Gastroesophageal sphincter (tissue), 4 donors: ENCODE measurements at regions not wholly inside any gene's neighbourhood (a gene's known extent, or its start where the extent isn't known, plus 50 kb on each side); places are given as distances from the start of the nearest gene placed in this dataset.

Source experiments
- ATAC-seq: fragments of 150-250 bp; one replicate; pipeline ENCODE4 v1.9.1; 2016; ENCODE audit warnings: mild to moderate bottlenecking, moderate library complexity
- H3K27ac ChIP-seq, 4 donors: fragments of 200-600 bp; sonication (generic) in 3 of 4; 1 replicate in 3 of 4; 2 replicates in 1 of 4; pipeline ENCODE4 v1.5.1; 2016 to 2019
- H3K27me3 ChIP-seq: fragments of 200-600 bp; sonication (generic); one replicate; pipeline ENCODE4 v1.5.1; 2019
- H3K36me3 ChIP-seq, 2 donors: fragments of 200-600 bp; sonication (generic); one replicate each; pipeline ENCODE4 v1.5.1; 2019; ENCODE audit warnings: control low read depth in 1 of 2
- H3K4me1 ChIP-seq, 3 donors: fragments of 200-600 bp; sonication (generic); 1 replicate in 2 of 3; 2 replicates in 1 of 3; pipeline ENCODE4 v1.5.1; 2016 to 2019; ENCODE audit warnings: control low read depth in 2 of 3
- H3K4me3 ChIP-seq, 2 donors: fragments of 200-600 bp; sonication (generic); one replicate each; pipeline ENCODE4 v1.5.1; 2019; ENCODE audit warnings: mild to moderate bottlenecking in 1 of 2, moderate library complexity in 1 of 2
- H3K9me3 ChIP-seq, 3 donors: fragments of 200-600 bp; sonication (generic); one replicate each; pipeline ENCODE4 v1.5.1; 2017 to 2019; ENCODE audit warnings: control low read depth in 2 of 3
- EP300 ChIP-seq: sonication (generic); formaldehyde crosslinking; IDR thresholded peaks from one replicate; pipeline ENCODE4 v1.6.1; 2017; ENCODE audit warnings: antibody characterized with exemption, mild to moderate bottlenecking
- POLR2A ChIP-seq, 2 donors: fragments of 450-650 bp; IDR thresholded peaks; one replicate each; pipeline ENCODE4 v1.6.1; 2017; ENCODE audit warnings: antibody characterized with exemption in 2 of 2, mild to moderate bottlenecking in 2 of 2, moderate library complexity in 1 of 2
- POLR2AphosphoS5 ChIP-seq: sonication (generic); formaldehyde crosslinking; IDR thresholded peaks from one replicate; pipeline ENCODE4 v1.6.1; 2017; ENCODE audit warnings: antibody characterized with exemption
- WGBS, 2 donors: methylation state at CpG; one replicate each; pipeline ENCODE4 v1.1.5; 2018; ENCODE audit warnings: low coverage in 1 of 2; 5-methylcytosine and 5-hydroxymethylcytosine counted together
- TF ChIP-seq, protein P1 (sequence below), 4 experiments: fragments of 200-600 bp in 2 of 4; fragments of 450-650 bp in 2 of 4; sonication (generic) in 1 of 4; IDR thresholded peaks; one replicate each; pipeline ENCODE4 v1.5.1; 2017 to 2019; ENCODE audit warnings: antibody characterized with exemption in 4 of 4, mild to moderate bottlenecking in 2 of 4, moderate library complexity in 2 of 4

GRCh38 chr2:11920993-11921583, 174.7 kb downstream of the LPIN1 start:
- Histone ChIP-seq H3K4me3 (no peak overlapping the region), H3K27ac (no peak overlapping the region), H3K4me1 (no peaks in the 10 kb centered on the region), H3K9me3 (no peaks in the 10 kb centered on the region), H3K27me3 (no peaks in the 10 kb centered on the region), H3K36me3 (no peaks in the 10 kb centered on the region)
- ATAC-seq: no peak
- TF ChIP-seq, protein P1, sequence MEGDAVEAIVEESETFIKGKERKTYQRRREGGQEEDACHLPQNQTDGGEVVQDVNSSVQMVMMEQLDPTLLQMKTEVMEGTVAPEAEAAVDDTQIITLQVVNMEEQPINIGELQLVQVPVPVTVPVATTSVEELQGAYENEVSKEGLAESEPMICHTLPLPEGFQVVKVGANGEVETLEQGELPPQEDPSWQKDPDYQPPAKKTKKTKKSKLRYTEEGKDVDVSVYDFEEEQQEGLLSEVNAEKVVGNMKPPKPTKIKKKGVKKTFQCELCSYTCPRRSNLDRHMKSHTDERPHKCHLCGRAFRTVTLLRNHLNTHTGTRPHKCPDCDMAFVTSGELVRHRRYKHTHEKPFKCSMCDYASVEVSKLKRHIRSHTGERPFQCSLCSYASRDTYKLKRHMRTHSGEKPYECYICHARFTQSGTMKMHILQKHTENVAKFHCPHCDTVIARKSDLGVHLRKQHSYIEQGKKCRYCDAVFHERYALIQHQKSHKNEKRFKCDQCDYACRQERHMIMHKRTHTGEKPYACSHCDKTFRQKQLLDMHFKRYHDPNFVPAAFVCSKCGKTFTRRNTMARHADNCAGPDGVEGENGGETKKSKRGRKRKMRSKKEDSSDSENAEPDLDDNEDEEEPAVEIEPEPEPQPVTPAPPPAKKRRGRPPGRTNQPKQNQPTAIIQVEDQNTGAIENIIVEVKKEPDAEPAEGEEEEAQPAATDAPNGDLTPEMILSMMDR (IDR thresholded peaks at IDR 0.05): no peak
- WGBS, 2 donors: 79 to 100% methylated on average over 2 to 6 of the region's 6 CpGs

DNA sequence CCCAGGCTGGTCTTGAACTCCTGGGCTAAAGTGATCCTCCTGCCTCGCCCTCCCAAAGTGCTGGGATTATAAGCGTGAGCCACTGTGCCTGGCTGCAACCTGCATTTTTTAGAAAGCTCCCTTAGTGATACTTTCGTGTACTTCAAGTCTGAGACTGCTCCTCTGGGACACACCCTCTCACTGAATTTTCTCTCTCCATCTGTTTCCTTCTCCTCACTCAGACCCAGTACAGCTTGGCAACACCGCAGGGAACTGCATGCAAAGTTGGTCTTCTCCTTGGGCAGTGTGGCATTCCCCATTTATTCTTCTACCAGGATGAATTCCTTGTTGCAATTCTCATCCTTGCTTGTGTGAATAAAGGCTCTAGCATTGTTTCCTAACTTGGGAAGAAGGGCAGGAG, 175.9 kb downstream of the LPIN1 start:
- H3K27me3 ChIP-seq: no peaks in the 10 kb centered on the region
- TF ChIP-seq, protein P1 (IDR thresholded peaks at IDR 0.05): no peak
- TF ChIP-seq POLR2A (IDR thresholded peaks at IDR 0.05) (no peak), EP300 (no peak), POLR2AphosphoS5 (no peak)
- H3K27ac ChIP-seq: no peak overlapping the region
- no peaks in the 10 kb centered on the region for H3K36me3 ChIP-seq
- ATAC-seq: no peak
- 88 to 100% methylated on average over 1 to 2 of the region's 4 CpGs for WGBS, 2 donors
- H3K9me3 ChIP-seq: no peaks in the 10 kb centered on the region
- H3K4me3 ChIP-seq: no peak overlapping the region
- no peaks in the 10 kb centered on the region for H3K4me1 ChIP-seq

- TF ChIP-seq, protein P1 (IDR thresholded peaks at IDR 0.05): no peak
- TF ChIP-seq EP300 (no peak), POLR2A (IDR thresholded peaks at IDR 0.05) (no peak), POLR2AphosphoS5 (no peak)
- no peak overlapping the region for H3K4me3 ChIP-seq
- no peak overlapping the region for H3K27ac ChIP-seq
- no peaks in the 10 kb centered on the region for H3K36me3 ChIP-seq
- H3K4me1 ChIP-seq: no peaks in the 10 kb centered on the region
- WGBS, 2 donors: 75 to 94% methylated on average over 5 of the region's 5 CpGs
- H3K9me3 ChIP-seq: no peaks in the 10 kb centered on the region
- H3K27me3 ChIP-seq: no peaks in the 10 kb centered on the region
- no peak for ATAC-seq
Measured at GRCh38 chr2:11923935-11924334, 177.5 kb downstream of the LPIN1 start.

GRCh38 chr2:11925295-11926066, 179.0 kb downstream of the LPIN1 start:
- 92 to 95% methylated on average over 6 to 11 of the region's 11 CpGs for whole genome bisulfite sequencing, 2 donors

More at GRCh38 chr2:11925295-11926066, 179.0 kb downstream of the LPIN1 start:
- no peak overlapping the region for H3K4me3 ChIP-seq
- no peaks in the 10 kb centered on the region for H3K4me1 ChIP-seq
- H3K27ac ChIP-seq: no peak overlapping the region
- H3K27me3 ChIP-seq: no peaks in the 10 kb centered on the region
- TF ChIP-seq POLR2AphosphoS5 (no peak), EP300 (no peak), POLR2A (IDR thresholded peaks at IDR 0.05) (no peak)
- TF ChIP-seq, protein P1 (IDR thresholded peaks at IDR 0.05): no peak
- no peak for ATAC-seq
- H3K36me3 ChIP-seq: no peaks in the 10 kb centered on the region
- H3K9me3 ChIP-seq: no peaks in the 10 kb centered on the region
